ENCODE measurements at regions not wholly inside any gene's neighbourhood (a gene's known extent, or its start where the extent isn't known, plus 50 kb on each side); places are given as distances from the start of the nearest gene placed in this dataset.

- H3K27me3 Mint-ChIP-seq: peaks cover 2% of the 10 kb centered on the region
- POLR2A ChIA-PET: no interaction called here
- H3K9me3 Mint-ChIP-seq (ENCODE audit: low read depth): no peaks in the 10 kb centered on the region
- H3K27ac Mint-ChIP-seq: no peak overlapping the region
- no peaks in the 10 kb centered on the region for H3K4me1 Mint-ChIP-seq
- intact Hi-C loops (cut with DNase I, micrococcal nuclease): loop anchor here in 1 of 2 experiments (10.0 kb wide), 1 partner anchor 59 kb away; no protein-coding TSS in a partner anchor
- H3K36me3 Mint-ChIP-seq (ENCODE audit: low read depth): no peaks in the 10 kb centered on the region
- CTCF ChIA-PET: no interaction called here
- DNase-seq: no peak
- no peak overlapping the region for H3K4me3 Mint-ChIP-seq
- no peak for ATAC-seq
Observed at GRCh38 chr20:22914291-22914690, 120.8 kb upstream of the SSTR4 start.

GRCh38 chr20:22915512-22915911 lies 119.6 kb upstream of the SSTR4 start:
- no peaks in the 10 kb centered on the region for H3K9me3 Mint-ChIP-seq (ENCODE audit: low read depth)
- H3K27ac Mint-ChIP-seq: no peak overlapping the region
- POLR2A ChIA-PET: no interaction called here
- H3K4me1 Mint-ChIP-seq: no peaks in the 10 kb centered on the region
- H3K4me3 Mint-ChIP-seq: no peak overlapping the region
- DNase-seq (no peak), ATAC-seq (no peak)
- intact Hi-C loops (cut with DNase I, micrococcal nuclease): loop anchor here in 1 of 2 experiments (10.0 kb wide), 1 partner anchor 61 kb away; no protein-coding TSS in a partner anchor
- H3K36me3 Mint-ChIP-seq (ENCODE audit: low read depth): no peaks in the 10 kb centered on the region
- peaks cover 5% of the 10 kb centered on the region for H3K27me3 Mint-ChIP-seq
- CTCF ChIA-PET: no interaction called here

- H3K36me3 Mint-ChIP-seq (ENCODE audit: low read depth): no peaks in the 10 kb centered on the region
- ChIA-PET CTCF (no interaction called here), POLR2A (no interaction called here)
- intact Hi-C loops (cut with DNase I, micrococcal nuclease): loop anchor here in 1 of 2 experiments (10.0 kb wide), 1 partner anchor 61 kb away; no protein-coding TSS in a partner anchor
- H3K4me1 Mint-ChIP-seq: no peaks in the 10 kb centered on the region
- peaks cover 6% of the 10 kb centered on the region for H3K27me3 Mint-ChIP-seq
- H3K9me3 Mint-ChIP-seq (ENCODE audit: low read depth): no peaks in the 10 kb centered on the region
- H3K4me3 Mint-ChIP-seq: no peak overlapping the region
- no peak overlapping the region for H3K27ac Mint-ChIP-seq
- ATAC-seq (no peak), DNase-seq (no peak)
Observed at GRCh38 chr20:22916021-22916842, 118.9 kb upstream of the SSTR4 start.

GRCh38 chr20:22918286-22918983 lies 116.7 kb upstream of the SSTR4 start:
- no peak for ATAC-seq
- Mint-ChIP-seq H3K27ac (no peak overlapping the region), H3K4me1 (peaks cover 4% of the 10 kb centered on the region), H3K27me3 (peaks cover 8% of the 10 kb centered on the region), H3K9me3 (ENCODE audit: low read depth) (no peaks in the 10 kb centered on the region), H3K36me3 (ENCODE audit: low read depth) (no peaks in the 10 kb centered on the region), H3K4me3 (no peak overlapping the region)
- POLR2A ChIA-PET: no interaction called here
- CTCF ChIA-PET: no interaction called here
- intact Hi-C loops (cut with DNase I, micrococcal nuclease): loop anchor here in 1 of 2 experiments (10.0 kb wide), 1 partner anchor 64 kb away; no protein-coding TSS in a partner anchor
- DNase-seq: no peak

- H3K4me1 Mint-ChIP-seq: peaks cover 4% of the 10 kb centered on the region
- CTCF ChIA-PET: no interaction called here
- H3K27me3 Mint-ChIP-seq: peaks cover 8% of the 10 kb centered on the region
- no peaks in the 10 kb centered on the region for H3K36me3 Mint-ChIP-seq (ENCODE audit: low read depth)
- H3K4me3 Mint-ChIP-seq: no peak overlapping the region
- H3K9me3 Mint-ChIP-seq (ENCODE audit: low read depth): no peaks in the 10 kb centered on the region
- DNase-seq (no peak), ATAC-seq (no peak)
- POLR2A ChIA-PET: no interaction called here
- no peak overlapping the region for H3K27ac Mint-ChIP-seq
- intact Hi-C loops (cut with DNase I, micrococcal nuclease): no loop called here
Observed at GRCh38 chr20:22920898-22921297, 114.2 kb upstream of the SSTR4 start.

- ChIA-PET CTCF (no interaction called here), POLR2A (no interaction called here)
- Mint-ChIP-seq H3K27ac (no peak overlapping the region), H3K4me1 (peaks cover 4% of the 10 kb centered on the region), H3K27me3 (peaks cover 8% of the 10 kb centered on the region), H3K9me3 (ENCODE audit: low read depth) (no peaks in the 10 kb centered on the region), H3K36me3 (ENCODE audit: low read depth) (no peaks in the 10 kb centered on the region), H3K4me3 (no peak overlapping the region)
- ATAC-seq (no peak), DNase-seq (no peak)
- intact Hi-C loops (cut with DNase I, micrococcal nuclease): no loop called here
Observed at GRCh38 chr20:22921595-22922421, 113.3 kb upstream of the SSTR4 start.

GRCh38 chr20:22922987-22923386 lies 112.1 kb upstream of the SSTR4 start:
- Mint-ChIP-seq H3K36me3 (ENCODE audit: low read depth) (no peaks in the 10 kb centered on the region), H3K4me3 (no peak overlapping the region), H3K9me3 (ENCODE audit: low read depth) (no peaks in the 10 kb centered on the region), H3K4me1 (peaks cover 4% of the 10 kb centered on the region), H3K27ac (no peak overlapping the region), H3K27me3 (peaks cover 8% of the 10 kb centered on the region)
- CTCF ChIA-PET: no interaction called here
- ATAC-seq (no peak), DNase-seq (no peak)
- intact Hi-C loops (cut with DNase I, micrococcal nuclease): no loop called here
- POLR2A ChIA-PET: no interaction called here

GRCh38 chr20:22924046-22924737 lies 110.9 kb upstream of the SSTR4 start:
- Mint-ChIP-seq H3K27ac (no peak overlapping the region), H3K9me3 (ENCODE audit: low read depth) (no peaks in the 10 kb centered on the region), H3K27me3 (peaks cover 5% of the 10 kb centered on the region), H3K36me3 (ENCODE audit: low read depth) (no peaks in the 10 kb centered on the region), H3K4me3 (no peak overlapping the region), H3K4me1 (peaks cover 4% of the 10 kb centered on the region)
- POLR2A ChIA-PET: no interaction called here
- no peak for ATAC-seq
- intact Hi-C loops (cut with DNase I, micrococcal nuclease): no loop called here
- CTCF ChIA-PET: no interaction called here
- DNase-seq: no peak

GRCh38 chr20:22924949-22925612 lies 110.0 kb upstream of the SSTR4 start:
- no peak overlapping the region for H3K4me3 Mint-ChIP-seq
- no peak overlapping the region for H3K27ac Mint-ChIP-seq
- peaks cover 3% of the 10 kb centered on the region for H3K27me3 Mint-ChIP-seq
- ATAC-seq (no peak), DNase-seq (no peak)
- H3K4me1 Mint-ChIP-seq: peaks cover 4% of the 10 kb centered on the region
- H3K36me3 Mint-ChIP-seq (ENCODE audit: low read depth): no peaks in the 10 kb centered on the region
- intact Hi-C loops (cut with DNase I, micrococcal nuclease): no loop called here
- CTCF ChIA-PET: no interaction called here
- POLR2A ChIA-PET: no interaction called here
- H3K9me3 Mint-ChIP-seq (ENCODE audit: low read depth): no peaks in the 10 kb centered on the region

- intact Hi-C loops (cut with DNase I, micrococcal nuclease): no loop called here
- Mint-ChIP-seq H3K4me1 (peaks cover 4% of the 10 kb centered on the region), H3K9me3 (ENCODE audit: low read depth) (no peaks in the 10 kb centered on the region), H3K27ac (no peak overlapping the region), H3K27me3 (peaks cover 2% of the 10 kb centered on the region), H3K4me3 (no peak overlapping the region), H3K36me3 (ENCODE audit: low read depth) (no peaks in the 10 kb centered on the region)
- DNase-seq (no peak), ATAC-seq (no peak)
- POLR2A ChIA-PET: no interaction called here
- CTCF ChIA-PET: no interaction called here
Observed at GRCh38 chr20:22925613-22925983, 109.5 kb upstream of the SSTR4 start.

GRCh38 chr20:22927537-22927936 lies 107.6 kb upstream of the SSTR4 start:
- DNase-seq (no peak), ATAC-seq (no peak)
- POLR2A ChIA-PET: no interaction called here
- CTCF ChIA-PET: no interaction called here
- intact Hi-C loops (cut with DNase I, micrococcal nuclease): no loop called here
- Mint-ChIP-seq H3K4me1 (no peaks in the 10 kb centered on the region), H3K9me3 (ENCODE audit: low read depth) (no peaks in the 10 kb centered on the region), H3K4me3 (no peak overlapping the region), H3K27me3 (no peaks in the 10 kb centered on the region), H3K36me3 (ENCODE audit: low read depth) (no peaks in the 10 kb centered on the region), H3K27ac (no peak overlapping the region)
